HepG2 (cell line): ENCODE measurements at regions not wholly inside any gene's neighbourhood (a gene's known extent, or its start where the extent isn't known, plus 50 kb on each side); places are given as distances from the start of the nearest gene placed in this dataset.

Source experiments
- STAG1 ChIP-seq: sonication (generic); formaldehyde crosslinking; IDR thresholded peaks from 2 replicates; pipeline ENCODE4 v1.4.0; 2020; ENCODE audit warnings: missing genetic modification reagents
- ZBTB46 ChIP-seq: sonication (generic); formaldehyde crosslinking; IDR thresholded peaks from 2 replicates; pipeline ENCODE4 v1.4.0; 2020; ENCODE audit warnings: mild to moderate bottlenecking, missing genetic modification reagents, borderline replicate concordance
- ZIK1 ChIP-seq: sonication (generic); formaldehyde crosslinking; IDR thresholded peaks from 2 replicates; pipeline ENCODE4 v1.5.0; 2020; ENCODE audit warnings: mild to moderate bottlenecking, low read depth, missing genetic modification reagents, borderline replicate concordance
- ZNF407 ChIP-seq: sonication (generic); formaldehyde crosslinking; IDR thresholded peaks from one replicate; pipeline ENCODE4 v1.5.1; 2020; ENCODE audit warnings: mild to moderate bottlenecking, missing genetic modification reagents; ENCODE audit errors: not compliant biosample characterization
- ZNF580 ChIP-seq: IDR thresholded peaks from 2 replicates; pipeline ENCODE4 v1.6.1; 2016; ENCODE audit warnings: low read depth, borderline replicate concordance

DNA sequence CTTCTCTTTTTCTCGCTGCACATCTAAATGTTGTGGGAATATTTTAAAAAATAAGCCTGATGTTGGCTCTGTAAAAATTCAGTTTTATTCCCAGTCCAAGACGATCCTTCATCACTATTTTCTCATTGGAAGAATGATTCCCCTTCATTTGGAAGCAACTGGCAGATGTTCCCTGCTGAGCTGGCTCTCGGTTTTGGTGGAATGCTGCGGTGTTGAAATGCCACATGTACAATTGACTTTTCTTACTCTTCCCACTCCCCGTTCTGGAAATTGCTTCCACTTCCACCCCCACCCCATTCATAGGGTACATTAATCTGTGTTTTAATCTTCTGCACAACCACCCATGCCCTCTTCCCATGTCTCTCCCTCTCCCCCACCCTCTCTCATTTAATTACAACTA is 496.3 kb upstream of the MAP3K7 start (continued):
- TF ChIP-seq ZNF407 (CRISPR knock-in tag): no peak
- TF ChIP-seq ZIK1 (CRISPR knock-in tag): no peak
- TF ChIP-seq ZNF580 (CRISPR knock-in tag): no peak
- no peak for TF ChIP-seq STAG1
- TF ChIP-seq ZBTB46 (CRISPR knock-in tag): no peak
